ENCODE measurements at regions not wholly inside any gene's neighbourhood (a gene's known extent, or its start where the extent isn't known, plus 50 kb on each side); places are given as distances from the start of the nearest gene placed in this dataset.

DNA sequence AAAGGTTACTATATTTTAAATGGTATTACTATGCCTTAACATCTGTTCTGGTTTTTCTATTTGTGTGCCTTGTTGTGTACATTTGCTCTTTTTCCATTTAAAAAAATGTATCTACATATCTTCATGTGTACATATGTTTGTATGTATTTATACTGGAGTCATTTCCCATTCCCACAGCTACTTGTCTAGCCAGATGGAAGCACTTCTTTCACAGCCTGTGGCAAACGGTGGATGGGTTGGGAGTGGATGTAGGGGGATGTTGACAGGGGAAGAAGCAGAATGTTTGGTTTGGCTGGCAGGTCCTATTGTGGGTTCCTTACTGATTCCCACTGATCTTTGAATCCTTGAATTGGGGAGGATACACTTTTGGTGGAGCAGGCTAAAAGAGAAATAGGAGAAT, 93.6 kb upstream of the CNTNAP4 start:
- no peak for DNase-seq (ENCODE audit: low read depth)

GRCh38 chr16:76190057-76190456, 87.1 kb upstream of the CNTNAP4 start:
- no peak for DNase-seq (ENCODE audit: low read depth)

GRCh38 chr16:76190480-76190879, 86.7 kb upstream of the CNTNAP4 start:
- no peak for DNase-seq (ENCODE audit: low read depth)

GRCh38 chr16:76193906-76194615, 83.1 kb upstream of the CNTNAP4 start:
- peak; percentile 6 for DNase-seq (ENCODE audit: low read depth)

DNA sequence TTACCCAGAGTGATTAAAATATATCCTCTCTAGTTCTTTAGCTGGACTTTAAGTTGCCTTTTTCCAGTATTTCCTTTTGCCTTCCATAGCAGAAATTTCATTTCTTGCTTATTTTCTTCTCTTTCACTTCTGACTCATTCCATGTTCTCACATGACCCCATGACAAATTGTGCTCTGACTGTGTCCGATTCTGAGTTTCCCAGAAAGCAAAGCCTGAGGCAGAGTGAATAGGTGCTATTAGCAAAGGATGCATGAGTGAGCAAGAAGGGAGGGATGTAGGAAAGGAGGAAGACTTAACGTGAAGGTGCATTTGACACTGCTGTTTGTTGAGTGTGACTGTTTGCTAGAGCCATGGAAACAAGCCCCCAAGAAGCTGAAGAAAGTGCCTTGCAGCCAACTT, 82.6 kb upstream of the CNTNAP4 start:
- peak; percentile 28 for DNase-seq (ENCODE audit: low read depth)

DNA sequence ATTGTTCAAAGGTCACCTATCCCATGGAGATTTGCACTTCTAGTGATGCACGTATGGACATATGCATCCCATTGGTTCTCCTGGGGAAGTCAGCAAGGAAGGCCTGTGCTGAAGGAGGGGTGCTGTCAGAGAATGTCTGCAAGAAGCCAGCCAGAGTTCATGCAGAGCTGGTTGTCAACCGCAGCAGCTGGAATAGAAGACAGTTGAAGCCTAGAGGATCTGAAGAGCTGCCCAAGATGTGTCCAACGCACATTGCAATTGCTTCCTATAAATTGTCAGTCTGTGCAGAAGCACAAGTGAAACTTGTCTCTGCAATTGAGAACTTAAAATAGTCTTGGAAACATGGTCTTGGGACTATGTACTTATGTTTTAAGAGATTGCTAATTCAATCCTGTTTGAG, 82.1 kb upstream of the CNTNAP4 start:
- no peak for DNase-seq (ENCODE audit: low read depth)

DNA sequence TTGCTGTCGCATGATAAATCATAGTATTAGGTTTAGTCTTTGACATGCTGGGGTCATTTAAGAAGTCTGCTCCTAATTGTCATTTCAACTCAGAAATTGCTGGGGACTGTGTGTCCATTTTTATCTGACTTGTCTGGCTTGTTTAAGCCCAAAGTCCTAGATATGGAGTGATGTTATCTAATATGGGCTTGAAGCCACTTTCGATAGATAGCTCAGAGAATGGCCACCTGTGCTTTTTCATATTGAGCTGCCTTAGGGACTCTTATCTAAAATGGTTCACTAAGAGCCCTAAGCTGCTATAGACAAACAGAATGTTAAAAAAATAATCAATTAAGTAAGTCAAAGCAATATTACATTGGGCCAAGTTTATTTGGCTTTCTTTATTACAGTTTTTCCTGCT, 81.6 kb upstream of the CNTNAP4 start:
- DNase-seq (ENCODE audit: low read depth), result no peak

DNA sequence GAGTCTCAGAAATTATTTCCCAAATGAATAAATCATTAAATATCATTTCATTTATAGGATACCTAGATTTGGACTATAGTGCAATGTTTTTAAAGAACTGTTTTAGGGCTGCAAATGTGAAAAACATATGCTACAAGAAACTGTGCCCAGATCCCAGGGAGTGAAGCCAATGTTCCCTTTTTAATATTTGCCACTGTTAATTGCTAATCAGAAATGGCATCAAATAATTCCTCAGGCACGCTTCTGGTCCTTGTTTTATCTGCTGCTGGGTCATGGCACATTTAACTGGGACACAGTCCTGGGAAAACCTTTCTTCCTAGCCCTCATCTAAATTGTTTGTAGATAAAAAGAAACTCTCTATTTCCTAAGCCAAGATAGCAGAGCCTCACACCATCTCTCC, 79.3 kb upstream of the CNTNAP4 start:
- no peak for DNase-seq (ENCODE audit: low read depth)

DNA sequence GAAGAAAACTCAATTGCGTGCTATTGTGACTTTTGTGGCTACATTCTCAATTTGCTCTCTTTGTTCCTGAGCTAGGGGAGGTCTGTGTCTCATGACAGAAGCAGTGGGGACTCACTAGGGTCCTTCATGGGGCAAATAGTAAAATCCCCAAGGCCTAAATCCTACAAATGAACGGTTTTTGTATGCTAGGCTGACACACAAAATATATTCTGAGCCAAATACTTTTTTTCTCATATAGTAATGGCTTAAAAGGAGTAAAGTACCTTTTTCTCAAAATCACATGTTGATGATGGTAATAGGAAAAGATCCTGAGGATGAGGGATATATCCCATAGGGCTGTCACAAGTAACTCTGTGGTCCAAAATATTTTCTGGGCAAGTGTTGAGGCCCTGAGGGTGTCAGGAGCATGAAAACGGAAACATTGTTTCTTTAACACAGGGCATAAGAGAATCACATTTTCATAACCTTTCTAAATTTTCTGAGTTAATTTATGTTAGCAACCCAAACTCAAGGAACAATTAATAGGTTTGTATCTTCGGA, 77.5 kb upstream of the CNTNAP4 start:
- no peak for DNase-seq (ENCODE audit: low read depth)

DNA sequence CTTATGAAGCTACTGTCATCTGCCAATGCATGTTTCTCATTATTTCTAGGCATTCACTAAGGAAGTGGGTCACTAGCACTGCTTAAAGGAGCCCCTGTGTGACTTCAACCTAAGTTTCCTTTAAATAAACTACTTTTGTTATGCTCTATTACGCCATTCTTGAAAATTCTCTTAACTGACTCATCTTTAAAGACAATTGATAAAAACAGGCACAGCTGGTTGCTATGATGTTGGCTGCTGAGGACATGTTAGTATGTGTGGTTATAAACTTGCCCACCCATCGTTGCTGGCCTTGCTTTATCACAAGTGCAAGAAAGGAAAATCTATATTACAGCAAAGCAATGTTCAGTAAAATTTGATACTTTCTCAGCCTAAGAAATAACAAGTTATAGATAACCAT, 75.8 kb upstream of the CNTNAP4 start:
- peak; percentile 3 for DNase-seq (ENCODE audit: low read depth)

GRCh38 chr16:76204249-76204648, 73.0 kb upstream of the CNTNAP4 start:
- DNase-seq (ENCODE audit: low read depth), result no peak

GRCh38 chr16:76207270-76207669, 69.9 kb upstream of the CNTNAP4 start:
- no peak for DNase-seq (ENCODE audit: low read depth)

- DNase-seq (ENCODE audit: low read depth), result no peak
Observed at GRCh38 chr16:76210157-76210556, 67.0 kb upstream of the CNTNAP4 start.

DNA sequence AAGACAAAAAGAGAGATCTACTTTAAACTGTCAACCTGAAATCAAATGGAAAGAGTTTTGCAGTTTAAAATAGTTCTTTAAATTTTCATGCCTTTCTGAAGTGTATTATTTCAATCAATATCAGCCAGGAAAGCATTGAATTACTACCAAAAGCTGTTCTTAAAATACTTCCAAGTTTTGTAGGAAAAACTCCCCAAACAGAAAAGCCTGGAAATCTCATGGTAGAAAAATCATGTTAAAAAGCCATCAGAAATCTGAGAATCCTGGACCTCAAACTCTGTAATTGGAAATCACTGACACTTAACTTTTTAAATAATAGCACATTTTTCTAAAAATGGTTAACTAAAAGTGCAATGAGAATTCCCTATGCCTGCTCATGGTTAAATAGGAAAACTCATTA, 63.3 kb upstream of the CNTNAP4 start:
- no peak for DNase-seq (ENCODE audit: low read depth)

DNA sequence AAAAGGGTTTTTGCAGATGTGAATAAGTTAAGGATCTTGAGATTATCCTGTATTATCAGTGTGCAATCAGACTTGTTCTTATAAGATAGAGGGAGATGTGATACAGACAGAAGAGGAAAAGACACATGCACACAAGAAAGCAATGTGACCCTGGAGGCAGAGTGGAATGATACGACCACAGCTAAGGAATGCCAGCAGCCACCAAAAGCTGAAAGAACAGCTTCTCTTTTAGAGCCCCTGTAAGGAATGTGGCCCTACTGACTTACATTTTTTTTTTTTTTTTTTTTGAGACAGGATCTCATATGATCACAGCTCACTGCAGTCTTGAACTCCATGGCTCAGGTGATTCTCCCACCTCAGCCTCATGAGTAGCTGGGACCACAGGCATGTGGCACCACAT, 62.3 kb upstream of the CNTNAP4 start:
- no peak for DNase-seq (ENCODE audit: low read depth)

DNA sequence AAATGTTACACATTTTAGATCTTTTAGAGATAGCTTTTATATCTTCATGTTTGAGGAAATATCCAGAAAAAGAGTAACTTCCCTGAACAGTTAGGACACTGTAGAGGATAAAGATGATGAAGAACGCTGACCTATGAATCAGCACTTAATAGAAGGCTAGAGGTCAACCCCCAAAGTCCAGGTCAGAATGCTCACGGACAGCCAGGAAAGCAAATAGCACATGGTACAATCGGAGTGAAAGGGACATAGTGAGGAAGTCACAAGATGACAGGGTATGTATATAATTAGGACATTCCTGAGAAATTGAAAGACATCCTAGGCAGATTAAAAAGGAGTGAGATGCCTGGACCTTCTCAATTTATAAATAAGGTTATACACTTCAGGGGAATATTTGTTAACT, 55.1 kb upstream of the CNTNAP4 start:
- DNase-seq (ENCODE audit: low read depth), result no peak

DNA sequence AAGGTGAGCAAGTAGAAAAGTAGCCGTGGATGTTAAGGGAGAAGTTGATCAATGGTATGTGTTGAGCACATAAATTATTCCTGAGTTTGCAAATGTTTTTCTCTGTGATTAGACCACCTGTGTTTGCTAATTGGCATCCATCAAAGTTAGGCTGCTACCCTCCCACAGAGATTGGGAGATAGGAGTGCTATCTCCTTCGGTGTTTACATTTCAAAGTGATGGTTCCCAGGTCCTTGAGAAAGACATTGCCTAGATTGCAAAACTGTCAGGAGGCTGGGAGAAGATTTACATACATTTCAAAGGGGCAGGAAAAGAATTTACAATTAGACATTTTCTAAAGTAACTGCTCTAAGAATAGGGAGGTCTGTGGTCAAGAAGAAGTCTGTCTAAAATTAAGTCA, 54.3 kb upstream of the CNTNAP4 start:
- no peak for DNase-seq (ENCODE audit: low read depth)

- no peak for DNase-seq (ENCODE audit: low read depth)
Observed at GRCh38 chr16:76226011-76226410, 51.2 kb upstream of the CNTNAP4 start.

DNA sequence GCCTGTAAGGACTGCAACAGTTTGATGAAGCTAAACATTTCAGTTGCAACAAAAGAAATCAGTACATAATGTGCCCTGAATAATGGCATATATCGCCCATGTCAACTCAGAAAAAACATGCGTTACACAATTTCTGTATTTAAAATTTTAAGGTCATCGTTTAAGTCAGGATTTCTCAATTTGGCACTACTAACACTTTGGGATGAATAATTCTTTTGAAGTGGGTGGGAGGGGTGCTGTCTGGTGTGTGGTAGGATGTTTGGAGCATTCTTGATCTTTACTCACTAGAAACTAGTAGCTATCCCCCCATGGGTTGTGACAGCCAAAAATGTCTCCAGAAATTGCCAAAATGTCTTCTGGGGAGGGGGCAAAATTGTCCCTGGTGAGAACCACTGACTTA, 50.7 kb upstream of the CNTNAP4 start:
- no peak for DNase-seq (ENCODE audit: low read depth)

Data from non-pigmented ciliary epithelial cell (primary cell).